GM23338 (cell line): ENCODE measurements at regions not wholly inside any gene's neighbourhood (a gene's known extent, or its start where the extent isn't known, plus 50 kb on each side); places are given as distances from the start of the nearest gene placed in this dataset.

ENCODE experiments used
- ATAC-seq: fragments of 200-7000 bp; cut with Tn5 transposase; 3 replicates; pipeline ENCODE4 v1.9.1; 2020
- DNase-seq: peaks from one replicate; pipeline ENCODE4 v3.0.0-alpha.2; 2015; ENCODE audit warnings: low spot score
- H2AFZ ChIP-seq: fragments of 200-600 bp; sonication (generic); 2 replicates; pipeline ENCODE4 v1.8.0; 2016; ENCODE audit warnings: antibody characterized with exemption, mild to moderate bottlenecking, moderate library complexity
- H3F3A ChIP-seq: fragments of 200-600 bp; sonication (generic); replicated peaks from 2 replicates; pipeline ENCODE4 v1.8.0; 2017; ENCODE audit warnings: antibody characterized with exemption, mixed run types, low read depth
- H3K27ac ChIP-seq: fragments of 200-600 bp; sonication (generic); 2 replicates; pipeline ENCODE4 v1.6.1; 2016; ENCODE audit warnings: low read depth
- H3K27me3 ChIP-seq: fragments of 200-600 bp; sonication (generic); 2 replicates; pipeline ENCODE4 v1.8.0; 2016; ENCODE audit warnings: mild to moderate bottlenecking, mixed run types, moderate library complexity; ENCODE audit not compliant: insufficient read depth
- H3K36me3 ChIP-seq: fragments of 200-600 bp; sonication (generic); 2 replicates; pipeline ENCODE4 v1.8.0; 2016; ENCODE audit warnings: mild to moderate bottlenecking; ENCODE audit not compliant: insufficient read depth
- H3K4me1 ChIP-seq: fragments of 200-600 bp; sonication (generic); 2 replicates; pipeline ENCODE4 v1.8.0; 2016; ENCODE audit warnings: mild to moderate bottlenecking, moderate library complexity; ENCODE audit not compliant: insufficient read depth
- H3K4me2 ChIP-seq: fragments of 200-600 bp; sonication (generic); 2 replicates; pipeline ENCODE4 v1.7.1; 2017; ENCODE audit warnings: mixed run types
- H3K4me3 ChIP-seq: fragments of 200-600 bp; sonication (generic); 2 replicates; pipeline ENCODE4 v1.6.1; 2016; ENCODE audit warnings: mixed run types
- H3K79me2 ChIP-seq: fragments of 200-600 bp; sonication (generic); replicated peaks from 2 replicates; pipeline ENCODE4 v1.8.0; 2017; ENCODE audit warnings: mild to moderate bottlenecking; ENCODE audit not compliant: insufficient read depth
- H3K9me2 ChIP-seq: fragments of 200-600 bp; sonication (generic); 2 replicates; pipeline ENCODE4 v1.8.0; 2017; ENCODE audit not compliant: insufficient read depth
- H4K20me1 ChIP-seq: fragments of 200-600 bp; sonication (generic); replicated peaks from 2 replicates; pipeline ENCODE4 v1.8.0; 2017; ENCODE audit warnings: mild to moderate bottlenecking; ENCODE audit not compliant: insufficient read depth
- H3K27ac Mint-ChIP-seq: 2 replicates; pipeline ENCODE4 v1.8.0; 2020; ENCODE audit warnings: inconsistent platforms, mild to moderate bottlenecking, moderate library complexity, mixed read lengths
- H3K27me3 Mint-ChIP-seq: 3 replicates; pipeline ENCODE4 v1.8.0; 2022; ENCODE audit warnings: low read depth, mild to moderate bottlenecking, moderate library complexity, mixed read lengths, inconsistent platforms; ENCODE audit not compliant: insufficient read depth, poor library complexity
- H3K36me3 Mint-ChIP-seq: 3 replicates; pipeline ENCODE4 v1.8.0; 2021; ENCODE audit warnings: low read depth, mild to moderate bottlenecking, inconsistent platforms, moderate library complexity, mixed read lengths
- H3K4me1 Mint-ChIP-seq: 3 replicates; pipeline ENCODE4 v1.8.0; 2020; ENCODE audit warnings: mild to moderate bottlenecking, inconsistent platforms, mixed read lengths
- H3K4me3 Mint-ChIP-seq: 3 replicates; pipeline ENCODE4 v1.8.0; 2021; ENCODE audit warnings: moderate library complexity, mild to moderate bottlenecking, inconsistent platforms, mixed read lengths
- H3K9me3 Mint-ChIP-seq: 3 replicates; pipeline ENCODE4 v1.8.0; 2020; ENCODE audit warnings: moderate library complexity, mild to moderate bottlenecking, inconsistent platforms, mixed read lengths
- CREB1 ChIP-seq: fragments of 250-450 bp; sonication (Bioruptor Pico); IDR thresholded peaks from 2 replicates; pipeline ENCODE4 v1.5.0; 2020; ENCODE audit warnings: low read depth, mild to moderate bottlenecking, moderate library complexity
- EZH2 ChIP-seq: fragments of 200-600 bp; sonication (generic); IDR thresholded peaks from one replicate; pipeline ENCODE4 v1.8.0; 2017; ENCODE audit warnings: antibody characterized with exemption, mild to moderate bottlenecking, low read depth; ENCODE audit not compliant: unreplicated experiment
- EZH2phosphoT487 ChIP-seq: fragments of 200-600 bp; sonication (generic); IDR thresholded peaks from one replicate; pipeline ENCODE4 v1.8.1; 2018; ENCODE audit warnings: antibody characterized with exemption; ENCODE audit not compliant: unreplicated experiment
- JUNB ChIP-seq: IDR thresholded peaks from one replicate; pipeline ENCODE4 v1.6.1; 2016; ENCODE audit warnings: antibody characterized with exemption; ENCODE audit not compliant: unreplicated experiment
- NANOG ChIP-seq: IDR thresholded peaks from 2 replicates; pipeline ENCODE4 v1.6.1; 2016; ENCODE audit warnings: antibody characterized with exemption, borderline replicate concordance
- POLR2AphosphoS5 ChIP-seq: IDR thresholded peaks from 2 replicates; pipeline ENCODE4 v1.6.1; 2016; ENCODE audit warnings: antibody characterized with exemption, low read depth
- REST ChIP-seq: IDR thresholded peaks from one replicate; pipeline ENCODE4 v1.6.1; 2018; ENCODE audit warnings: antibody characterized with exemption; ENCODE audit not compliant: unreplicated experiment
- STAT1 ChIP-seq: IDR thresholded peaks from one replicate; pipeline ENCODE4 v1.6.1; 2016; ENCODE audit warnings: antibody characterized with exemption; ENCODE audit not compliant: unreplicated experiment
- ZNF114 ChIP-seq: fragments of 250-450 bp; sonication (Bioruptor Pico); IDR thresholded peaks from 2 replicates; pipeline ENCODE4 v1.5.0; 2020; ENCODE audit warnings: mild to moderate bottlenecking, moderate library complexity
- ZNF331 ChIP-seq: fragments of 250-450 bp; sonication (Bioruptor Pico); IDR thresholded peaks from 2 replicates; pipeline ENCODE4 v1.5.0; 2020; ENCODE audit warnings: low read depth, mild to moderate bottlenecking, moderate library complexity
- TF ChIP-seq, protein P1 (sequence below): IDR thresholded peaks from 2 replicates; pipeline ENCODE4 v1.6.1; 2016; ENCODE audit warnings: antibody characterized with exemption
- TF ChIP-seq, protein P2 (sequence below), 2 experiments: fragments of 200-600 bp in 1 of 2; sonication (generic) in 1 of 2; conservative IDR thresholded peaks; 2 replicates each; pipeline versions ENCODE4 v1.5.1 to v1.6.1; 2016 to 2017; ENCODE audit warnings: antibody characterized with exemption in 2 of 2, low read depth in 2 of 2, mild to moderate bottlenecking in 2 of 2, moderate library complexity in 1 of 2

GRCh38 chr3:18868911-18869689 is 279.2 kb upstream of the KCNH8 start (continued):
- TF ChIP-seq, protein P1, sequence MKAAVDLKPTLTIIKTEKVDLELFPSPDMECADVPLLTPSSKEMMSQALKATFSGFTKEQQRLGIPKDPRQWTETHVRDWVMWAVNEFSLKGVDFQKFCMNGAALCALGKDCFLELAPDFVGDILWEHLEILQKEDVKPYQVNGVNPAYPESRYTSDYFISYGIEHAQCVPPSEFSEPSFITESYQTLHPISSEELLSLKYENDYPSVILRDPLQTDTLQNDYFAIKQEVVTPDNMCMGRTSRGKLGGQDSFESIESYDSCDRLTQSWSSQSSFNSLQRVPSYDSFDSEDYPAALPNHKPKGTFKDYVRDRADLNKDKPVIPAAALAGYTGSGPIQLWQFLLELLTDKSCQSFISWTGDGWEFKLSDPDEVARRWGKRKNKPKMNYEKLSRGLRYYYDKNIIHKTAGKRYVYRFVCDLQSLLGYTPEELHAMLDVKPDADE: no peak
- TF ChIP-seq EZH2phosphoT487 (no peak), POLR2AphosphoS5 (no peak), EZH2 (no peak), ZNF331 (CRISPR knock-in tag) (no peak), NANOG (no peak), ZNF114 (CRISPR knock-in tag) (no peak), JUNB (no peak)
- TF ChIP-seq, protein P2, sequence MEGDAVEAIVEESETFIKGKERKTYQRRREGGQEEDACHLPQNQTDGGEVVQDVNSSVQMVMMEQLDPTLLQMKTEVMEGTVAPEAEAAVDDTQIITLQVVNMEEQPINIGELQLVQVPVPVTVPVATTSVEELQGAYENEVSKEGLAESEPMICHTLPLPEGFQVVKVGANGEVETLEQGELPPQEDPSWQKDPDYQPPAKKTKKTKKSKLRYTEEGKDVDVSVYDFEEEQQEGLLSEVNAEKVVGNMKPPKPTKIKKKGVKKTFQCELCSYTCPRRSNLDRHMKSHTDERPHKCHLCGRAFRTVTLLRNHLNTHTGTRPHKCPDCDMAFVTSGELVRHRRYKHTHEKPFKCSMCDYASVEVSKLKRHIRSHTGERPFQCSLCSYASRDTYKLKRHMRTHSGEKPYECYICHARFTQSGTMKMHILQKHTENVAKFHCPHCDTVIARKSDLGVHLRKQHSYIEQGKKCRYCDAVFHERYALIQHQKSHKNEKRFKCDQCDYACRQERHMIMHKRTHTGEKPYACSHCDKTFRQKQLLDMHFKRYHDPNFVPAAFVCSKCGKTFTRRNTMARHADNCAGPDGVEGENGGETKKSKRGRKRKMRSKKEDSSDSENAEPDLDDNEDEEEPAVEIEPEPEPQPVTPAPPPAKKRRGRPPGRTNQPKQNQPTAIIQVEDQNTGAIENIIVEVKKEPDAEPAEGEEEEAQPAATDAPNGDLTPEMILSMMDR (conservative IDR thresholded peaks at IDR 0.05; ENCODE audit: low read depth in 2 of 2): no peak

DNA sequence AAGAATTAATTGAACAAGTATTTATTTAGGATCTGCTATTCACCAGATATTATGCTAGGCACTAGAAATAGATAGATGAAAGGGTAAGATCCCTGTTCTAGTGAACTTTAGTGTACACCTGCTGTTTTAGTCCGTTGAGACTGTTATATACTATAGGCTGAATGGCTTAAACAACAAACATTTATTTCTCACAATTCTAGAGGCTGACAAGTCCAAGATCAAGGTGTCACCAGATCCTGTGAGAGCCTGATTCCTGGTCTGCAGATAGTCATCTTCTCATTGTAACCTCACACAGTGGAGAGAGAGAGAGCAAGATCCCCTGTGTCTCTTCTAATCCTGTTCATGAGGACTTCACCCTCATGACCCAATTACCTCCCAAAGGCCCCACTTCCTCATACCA is 281.4 kb upstream of the KCNH8 start:
- no peak for ATAC-seq
- Mint-ChIP-seq H3K4me1 (no peaks in the 10 kb centered on the region), H3K9me3 (no peaks in the 10 kb centered on the region), H3K36me3 (no peaks in the 10 kb centered on the region), H3K4me3 (no peak overlapping the region), H3K27me3 (no peaks in the 10 kb centered on the region), H3K27ac (peak overlapping the region; percentile 50; the same call in 1 of the 2 replicates)
- H3K4me2 ChIP-seq: no peak overlapping the region
- H3K27me3 ChIP-seq: no peaks in the 10 kb centered on the region
- 0 out of 2 replicates have a peak, but pooled peaks cover 3% of the 10 kb centered on the region for H3K9me2 ChIP-seq
- TF ChIP-seq, protein P2 (conservative IDR thresholded peaks at IDR 0.05; ENCODE audit: low read depth in 2 of 2): no peak
- TF ChIP-seq EZH2 (no peak), REST (no peak), STAT1 (no peak), NANOG (no peak), CREB1 (no peak)
- TF ChIP-seq, protein P1: no peak
- H4K20me1 ChIP-seq: no peaks in the 10 kb centered on the region
- H3F3A ChIP-seq: no peaks in the 10 kb centered on the region
- no peaks in the 10 kb centered on the region for H3K79me2 ChIP-seq
- no peaks in the 10 kb centered on the region for H3K36me3 ChIP-seq
- DNase-seq: no peak
- H3K4me1 ChIP-seq: no peaks in the 10 kb centered on the region
- no peak overlapping the region for H3K4me3 ChIP-seq
- H2AFZ ChIP-seq: no peak overlapping the region
- no peak overlapping the region for H3K27ac ChIP-seq
